Endothelial cell (in vitro differentiated cells): ENCODE measurements at regions not wholly inside any gene's neighbourhood (a gene's known extent, or its start where the extent isn't known, plus 50 kb on each side); places are given as distances from the start of the nearest gene placed in this dataset.

ENCODE experiments used
- DNase-seq: peaks from one replicate; pipeline ENCODE4 v3.0.0; 2021; ENCODE audit warnings: low spot score
- H3K27ac Mint-ChIP-seq: one replicate; pipeline ENCODE4 v1.8.0; 2021; ENCODE audit warnings: mixed read lengths, inconsistent platforms; ENCODE audit not compliant: unreplicated experiment
- H3K27me3 Mint-ChIP-seq: one replicate; pipeline ENCODE4 v1.8.0; 2021; ENCODE audit warnings: mild to moderate bottlenecking, moderate library complexity, mixed read lengths, inconsistent platforms; ENCODE audit not compliant: unreplicated experiment
- H3K36me3 Mint-ChIP-seq: one replicate; pipeline ENCODE4 v1.8.0; 2021; ENCODE audit warnings: mild to moderate bottlenecking, low read depth, mixed read lengths, inconsistent platforms; ENCODE audit not compliant: unreplicated experiment
- H3K4me1 Mint-ChIP-seq: one replicate; pipeline ENCODE4 v1.8.0; 2021; ENCODE audit warnings: mild to moderate bottlenecking, mixed read lengths, inconsistent platforms; ENCODE audit not compliant: unreplicated experiment
- H3K4me3 Mint-ChIP-seq: one replicate; pipeline ENCODE4 v1.8.0; 2021; ENCODE audit warnings: mild to moderate bottlenecking, mixed read lengths, inconsistent platforms; ENCODE audit not compliant: unreplicated experiment
- H3K9me3 Mint-ChIP-seq: one replicate; pipeline ENCODE4 v1.8.0; 2021; ENCODE audit warnings: mixed read lengths, inconsistent platforms; ENCODE audit not compliant: unreplicated experiment
- TF ChIP-seq, protein P1 (sequence below): fragments of 200-600 bp; sonication (generic); IDR thresholded peaks from one replicate; pipeline ENCODE4 v1.5.0; 2021; ENCODE audit warnings: antibody characterized with exemption; ENCODE audit not compliant: unreplicated experiment

DNA sequence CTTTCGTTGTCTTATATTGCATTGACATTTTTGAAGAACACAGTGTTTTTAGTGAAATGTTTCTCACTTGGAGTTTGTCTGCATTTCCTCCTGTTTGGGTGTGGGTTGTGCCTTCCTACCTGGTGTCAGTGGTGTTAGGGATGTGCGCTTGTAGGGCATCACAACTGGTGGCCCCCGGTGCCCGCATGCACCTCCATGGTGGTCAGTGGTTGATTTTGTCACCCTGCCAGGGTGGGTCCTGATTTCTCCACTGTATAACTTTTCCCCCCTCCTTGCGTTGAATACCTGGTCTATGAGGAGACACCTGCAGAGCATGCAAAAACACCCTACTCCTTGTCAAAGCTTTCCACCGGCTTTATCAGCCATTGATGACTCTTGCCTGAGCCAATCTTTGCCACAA lies 132.9 kb downstream of the BARX1 start:
- TF ChIP-seq, protein P1, sequence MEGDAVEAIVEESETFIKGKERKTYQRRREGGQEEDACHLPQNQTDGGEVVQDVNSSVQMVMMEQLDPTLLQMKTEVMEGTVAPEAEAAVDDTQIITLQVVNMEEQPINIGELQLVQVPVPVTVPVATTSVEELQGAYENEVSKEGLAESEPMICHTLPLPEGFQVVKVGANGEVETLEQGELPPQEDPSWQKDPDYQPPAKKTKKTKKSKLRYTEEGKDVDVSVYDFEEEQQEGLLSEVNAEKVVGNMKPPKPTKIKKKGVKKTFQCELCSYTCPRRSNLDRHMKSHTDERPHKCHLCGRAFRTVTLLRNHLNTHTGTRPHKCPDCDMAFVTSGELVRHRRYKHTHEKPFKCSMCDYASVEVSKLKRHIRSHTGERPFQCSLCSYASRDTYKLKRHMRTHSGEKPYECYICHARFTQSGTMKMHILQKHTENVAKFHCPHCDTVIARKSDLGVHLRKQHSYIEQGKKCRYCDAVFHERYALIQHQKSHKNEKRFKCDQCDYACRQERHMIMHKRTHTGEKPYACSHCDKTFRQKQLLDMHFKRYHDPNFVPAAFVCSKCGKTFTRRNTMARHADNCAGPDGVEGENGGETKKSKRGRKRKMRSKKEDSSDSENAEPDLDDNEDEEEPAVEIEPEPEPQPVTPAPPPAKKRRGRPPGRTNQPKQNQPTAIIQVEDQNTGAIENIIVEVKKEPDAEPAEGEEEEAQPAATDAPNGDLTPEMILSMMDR, result no peak
- peaks cover 4% of the 10 kb centered on the region for H3K36me3 Mint-ChIP-seq
- H3K27ac Mint-ChIP-seq, result no peak overlapping the region
- DNase-seq, result no peak
- no peak overlapping the region for H3K4me3 Mint-ChIP-seq
- peaks cover 10% of the 10 kb centered on the region for H3K27me3 Mint-ChIP-seq
- H3K4me1 Mint-ChIP-seq, result peaks cover 2% of the 10 kb centered on the region
- H3K9me3 Mint-ChIP-seq, result no peaks in the 10 kb centered on the region

DNA sequence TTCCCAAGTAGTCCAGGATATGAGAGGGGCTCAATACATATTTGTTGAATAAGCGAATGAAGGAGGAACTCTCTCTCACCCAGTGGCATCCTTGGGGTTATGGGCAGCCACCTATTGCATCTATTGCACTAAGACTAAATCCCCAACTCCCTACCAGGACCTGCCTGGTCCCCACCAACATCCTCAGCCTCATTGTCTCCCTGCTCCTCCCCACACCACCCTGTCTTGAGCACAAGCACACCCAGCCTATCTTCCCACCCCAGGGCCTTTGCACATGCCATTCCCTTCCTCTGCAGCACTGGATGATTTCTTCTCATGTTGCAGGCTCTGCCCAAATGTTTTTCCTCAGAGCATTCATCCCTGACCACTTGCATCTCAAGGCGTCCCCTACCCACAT lies 133.8 kb downstream of the BARX1 start:
- Mint-ChIP-seq H3K27me3 (peaks cover 9% of the 10 kb centered on the region), H3K4me1 (peaks cover 2% of the 10 kb centered on the region), H3K4me3 (no peak overlapping the region), H3K9me3 (no peaks in the 10 kb centered on the region), H3K27ac (no peak overlapping the region), H3K36me3 (peaks cover 4% of the 10 kb centered on the region)
- DNase-seq, result no peak
- TF ChIP-seq, protein P1, result no peak

DNA sequence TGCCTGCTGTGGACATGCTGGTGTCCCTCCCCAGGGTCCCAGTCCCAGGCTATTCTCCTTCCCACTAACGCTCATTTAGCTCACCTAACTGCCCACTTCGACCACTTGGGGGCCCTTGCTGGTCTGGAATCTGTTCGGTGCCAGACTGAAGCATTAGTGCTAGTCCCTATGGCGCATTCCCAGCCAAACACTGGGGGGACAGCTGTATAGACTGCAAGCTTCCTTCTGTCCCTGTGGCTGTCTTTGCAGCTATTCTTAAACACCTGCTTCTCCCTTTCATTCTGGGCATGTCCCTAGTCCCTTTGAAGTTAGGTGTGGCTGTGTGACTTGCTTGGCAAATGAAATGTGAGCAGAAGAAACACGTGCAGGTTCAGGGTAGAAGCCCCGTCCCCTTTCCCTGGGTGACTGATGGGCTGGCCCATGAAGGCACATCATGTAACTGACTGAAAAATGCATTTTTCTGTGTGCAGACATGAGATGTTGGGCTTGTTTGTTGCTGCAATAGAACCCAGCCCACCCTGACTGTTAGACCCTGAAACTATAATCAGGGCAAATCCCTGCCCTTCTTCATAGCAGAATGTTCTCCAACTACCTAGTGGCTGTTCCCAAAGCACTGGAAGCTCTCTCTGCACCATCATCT lies 134.4 kb downstream of the BARX1 start:
- TF ChIP-seq, protein P1, result no peak
- H3K27ac Mint-ChIP-seq, result no peak overlapping the region
- H3K36me3 Mint-ChIP-seq, result peaks cover 4% of the 10 kb centered on the region
- H3K27me3 Mint-ChIP-seq, result peaks cover 8% of the 10 kb centered on the region
- no peaks in the 10 kb centered on the region for H3K4me1 Mint-ChIP-seq
- no peak for DNase-seq
- H3K4me3 Mint-ChIP-seq, result no peak overlapping the region
- no peaks in the 10 kb centered on the region for H3K9me3 Mint-ChIP-seq

DNA sequence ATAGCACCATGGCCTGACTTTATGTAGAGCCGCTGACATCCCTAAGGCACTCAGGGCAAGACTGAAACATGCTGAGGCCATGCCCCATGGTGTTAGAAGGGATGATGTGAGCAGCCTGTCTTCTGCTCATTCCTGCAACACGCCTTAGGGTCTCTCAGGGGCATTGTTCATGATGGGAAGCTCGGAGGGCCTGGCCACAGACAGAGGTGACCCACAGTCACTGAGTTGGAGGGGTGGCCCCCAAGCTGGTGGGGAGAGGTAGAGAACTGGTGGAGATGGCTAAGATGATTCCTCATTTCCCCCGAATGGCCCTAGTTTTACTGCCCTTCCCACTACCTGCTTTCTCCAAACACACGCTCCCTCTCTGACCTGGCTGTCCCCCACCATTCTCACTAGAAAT lies 135.2 kb downstream of the BARX1 start:
- Mint-ChIP-seq H3K27ac (no peak overlapping the region), H3K36me3 (peaks cover 1% of the 10 kb centered on the region), H3K27me3 (peaks cover 13% of the 10 kb centered on the region), H3K4me3 (no peak overlapping the region), H3K4me1 (no peaks in the 10 kb centered on the region), H3K9me3 (no peaks in the 10 kb centered on the region)
- DNase-seq, result no peak
- TF ChIP-seq, protein P1, result no peak

DNA sequence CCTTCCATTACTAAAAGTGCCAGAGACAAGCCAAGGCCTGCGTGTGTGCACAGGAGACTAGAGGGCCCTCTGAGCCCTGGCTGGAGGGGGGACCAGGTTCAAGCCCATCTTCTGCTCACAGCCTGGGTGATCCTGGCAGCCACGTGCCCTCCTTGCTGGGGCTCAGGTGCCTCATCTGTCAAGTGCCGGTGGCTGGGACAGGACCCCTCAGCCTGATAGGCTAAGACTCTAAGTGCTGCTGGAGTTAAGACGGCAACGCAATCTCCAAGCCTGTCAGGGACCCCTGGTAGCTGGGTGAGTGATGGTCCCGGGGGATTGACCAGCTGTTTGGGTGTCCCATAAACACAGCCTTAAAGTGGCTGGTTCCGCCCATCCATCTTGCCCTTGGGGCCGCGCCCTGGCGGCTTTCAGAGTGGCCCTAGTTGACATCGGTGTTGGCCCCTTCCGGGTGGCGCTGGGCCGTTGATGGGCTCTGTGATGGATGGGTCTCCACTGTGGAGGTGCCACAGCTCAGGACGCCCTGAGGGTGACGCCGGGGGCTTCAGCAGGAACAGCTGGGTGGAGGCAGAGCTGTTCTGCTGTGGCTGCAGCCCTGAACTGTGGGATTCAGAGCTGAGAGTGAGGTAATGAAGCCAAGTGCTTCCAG lies 136.2 kb downstream of the BARX1 start:
- Mint-ChIP-seq H3K36me3 (peaks cover 4% of the 10 kb centered on the region), H3K4me1 (peaks cover 2% of the 10 kb centered on the region), H3K27ac (no peak overlapping the region), H3K4me3 (no peak overlapping the region), H3K9me3 (no peaks in the 10 kb centered on the region), H3K27me3 (peaks cover 13% of the 10 kb centered on the region)
- TF ChIP-seq, protein P1, result no peak
- no peak for DNase-seq
